ENCODE measurements at regions not wholly inside any gene's neighbourhood (a gene's known extent, or its start where the extent isn't known, plus 50 kb on each side); places are given as distances from the start of the nearest gene placed in this dataset.
"Not testable (repeated sequence)": the region's sequence is repeated elsewhere in the genome, so short reads cannot be mapped to it uniquely, and the experiment has no call there.

GRCh38 chr9:117649126-117649525 lies 55.1 kb upstream of the TLR4 start:
- FAIRE-seq (no peak), DNase-seq (ENCODE audit: insufficient read length, low spot score) (no peak)

DNA sequence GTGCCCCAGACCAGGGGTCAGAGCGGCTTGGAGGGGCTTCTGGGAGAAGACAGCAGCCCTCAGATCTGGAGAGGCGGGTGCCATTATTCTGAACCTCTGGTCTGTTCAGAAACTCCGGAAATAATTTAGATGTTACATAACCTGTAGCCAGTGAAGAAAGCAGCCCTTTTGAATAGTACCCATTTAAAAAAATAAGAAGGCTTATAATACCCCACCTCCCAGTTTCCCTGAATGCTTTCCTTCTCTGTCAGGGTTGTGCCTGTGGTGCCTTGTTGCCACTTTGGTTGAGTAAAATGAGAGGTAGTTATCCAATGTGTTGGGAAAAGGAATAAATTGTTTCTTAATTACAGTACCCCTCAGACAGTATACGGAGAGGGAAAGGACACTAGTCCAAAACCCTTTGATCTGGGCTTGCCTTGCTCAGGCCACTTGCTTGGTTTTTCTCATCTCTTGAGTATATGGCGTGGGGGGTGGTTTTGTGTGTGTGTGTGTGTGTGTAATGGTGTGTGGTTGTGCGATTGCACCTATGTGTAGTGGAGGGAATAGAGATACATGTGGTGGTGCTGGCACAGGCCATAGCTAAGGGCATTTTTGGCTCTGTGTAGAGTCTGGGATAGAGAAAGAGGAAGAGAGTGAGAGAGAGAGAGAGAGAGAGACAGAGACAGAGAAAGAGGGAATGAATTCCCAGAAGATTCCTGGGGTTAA lies 59.1 kb upstream of the TLR4 start:
- FAIRE-seq (no peak), DNase-seq (ENCODE audit: insufficient read length, low spot score) (no peak)

GRCh38 chr9:117644133-117644931 lies 59.9 kb upstream of the TLR4 start:
- FAIRE-seq (peak; percentile 99), DNase-seq (ENCODE audit: insufficient read length, low spot score) (peak; percentile 35)

DNA sequence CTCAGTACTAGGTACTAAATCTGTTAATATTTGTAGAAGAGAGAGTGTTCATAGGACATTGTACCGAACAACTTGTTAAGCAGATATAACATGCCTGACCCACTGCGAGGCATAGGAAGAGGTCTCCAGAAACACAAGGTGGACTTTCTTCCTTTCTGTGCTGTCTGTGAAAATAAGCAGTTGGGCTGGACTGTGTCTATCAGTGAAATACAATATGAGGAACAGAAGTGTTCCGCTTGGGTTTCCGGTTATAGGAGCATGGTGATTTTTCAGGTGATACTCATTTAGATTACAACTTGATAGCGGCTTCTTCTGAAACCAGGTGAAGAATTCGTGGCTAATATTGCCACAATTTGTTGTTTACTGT lies 60.9 kb upstream of the TLR4 start:
- FAIRE-seq (peak; percentile 21), DNase-seq (ENCODE audit: insufficient read length, low spot score) (no peak)

- DNase-seq (ENCODE audit: insufficient read length, low spot score); FAIRE-seq: not testable (repeated sequence)
These were observed 61.5 kb upstream of the TLR4 start for GRCh38 chr9:117642571-117643287.

GRCh38 chr9:117636681-117637080 lies 67.5 kb upstream of the TLR4 start:
- DNase-seq (ENCODE audit: insufficient read length, low spot score) (no peak), FAIRE-seq (no peak)

DNA sequence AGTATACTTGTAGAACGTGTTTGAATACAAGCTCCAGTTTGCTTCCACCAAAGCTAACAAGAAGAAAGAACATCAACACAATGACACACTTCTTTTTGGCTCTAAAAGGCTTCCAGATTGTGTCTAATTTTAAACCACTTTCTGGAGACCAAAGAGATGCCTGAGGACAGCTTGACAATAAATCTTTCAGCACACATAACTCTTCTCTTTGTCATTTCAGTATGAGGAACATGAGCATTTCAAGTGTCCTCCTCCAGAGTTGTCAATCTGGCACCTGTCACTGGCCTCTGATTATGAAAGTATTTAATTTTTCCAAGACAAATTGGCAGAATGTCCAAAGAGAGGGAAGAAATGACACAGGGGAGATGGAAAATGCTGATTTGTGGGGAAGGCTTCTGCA lies 79.0 kb upstream of the TLR4 start:
- no peak for FAIRE-seq

GRCh38 chr9:117624106-117624505 lies 80.1 kb upstream of the TLR4 start:
- DNase-seq (ENCODE audit: insufficient read length, low spot score) (no peak), FAIRE-seq (no peak)

More for the DNA sequence above, 79.0 kb upstream of the TLR4 start:
- DNase-seq (ENCODE audit: insufficient read length, low spot score), result no peak

- no peak for FAIRE-seq
- DNase-seq (ENCODE audit: insufficient read length, low spot score), result no peak
These were observed 81.9 kb upstream of the TLR4 start for GRCh38 chr9:117622347-117622746.

- DNase-seq (ENCODE audit: insufficient read length, low spot score) (no peak), FAIRE-seq (no peak)
These were observed 87.8 kb upstream of the TLR4 start for GRCh38 chr9:117616431-117616831.

DNA sequence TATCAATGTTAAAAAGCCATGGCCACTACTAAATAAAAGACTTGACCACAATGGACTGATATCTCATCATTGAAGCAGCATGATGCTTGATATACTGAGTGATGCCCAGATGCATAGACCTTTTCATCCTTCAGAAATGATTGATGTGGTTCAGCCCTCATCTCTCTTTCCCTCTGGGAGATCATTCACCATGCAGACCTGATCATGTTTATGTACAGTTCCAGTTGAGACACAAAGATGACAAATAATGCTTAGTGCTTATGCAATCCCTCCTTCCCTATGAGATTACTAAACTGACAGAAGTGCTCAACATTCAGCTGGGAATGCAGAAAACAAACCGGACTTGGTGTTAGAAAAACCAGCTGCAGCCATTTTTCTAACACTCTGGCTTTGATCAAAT lies 91.9 kb upstream of the TLR4 start:
- DNase-seq (ENCODE audit: insufficient read length, low spot score) (no peak), FAIRE-seq (no peak)

GRCh38 chr9:117597977-117598376 lies 106.2 kb upstream of the TLR4 start:
- no peak for DNase-seq (ENCODE audit: insufficient read length, low spot score)

GRCh38 chr9:117596678-117597077 lies 107.5 kb upstream of the TLR4 start:
- FAIRE-seq, result no peak
- no peak for DNase-seq (ENCODE audit: insufficient read length, low spot score)

More at GRCh38 chr9:117597977-117598376, 106.2 kb upstream of the TLR4 start:
- FAIRE-seq, result no peak

- DNase-seq (ENCODE audit: insufficient read length, low spot score), result no peak
These were observed 108.6 kb upstream of the TLR4 start for GRCh38 chr9:117595650-117596049.

DNA sequence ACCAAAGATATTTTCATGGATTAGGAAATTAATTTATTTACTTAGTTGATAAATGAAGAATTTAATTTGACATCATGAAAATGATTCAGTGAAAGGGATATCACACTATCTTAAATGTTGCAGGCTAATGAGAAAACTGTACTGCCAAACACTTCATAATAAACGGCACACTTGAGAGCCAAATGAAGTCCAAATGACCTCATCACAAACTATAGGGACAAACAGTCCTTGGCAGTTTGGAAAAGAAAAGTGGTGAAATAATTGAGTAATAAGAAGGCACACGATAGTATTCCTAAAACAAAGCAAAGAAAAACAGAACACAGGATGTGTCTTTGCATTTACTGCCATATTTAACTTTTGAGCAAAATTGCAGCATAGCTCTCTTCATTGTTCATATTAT lies 116.9 kb upstream of the TLR4 start:
- no peak for FAIRE-seq

More at GRCh38 chr9:117595650-117596049, 108.6 kb upstream of the TLR4 start:
- FAIRE-seq, result no peak

GRCh38 chr9:117574099-117574498 lies 130.1 kb upstream of the TLR4 start:
- no peak for FAIRE-seq
- no peak for DNase-seq (ENCODE audit: insufficient read length, low spot score)

More for the DNA sequence above, 116.9 kb upstream of the TLR4 start:
- no peak for DNase-seq (ENCODE audit: insufficient read length, low spot score)

DNA sequence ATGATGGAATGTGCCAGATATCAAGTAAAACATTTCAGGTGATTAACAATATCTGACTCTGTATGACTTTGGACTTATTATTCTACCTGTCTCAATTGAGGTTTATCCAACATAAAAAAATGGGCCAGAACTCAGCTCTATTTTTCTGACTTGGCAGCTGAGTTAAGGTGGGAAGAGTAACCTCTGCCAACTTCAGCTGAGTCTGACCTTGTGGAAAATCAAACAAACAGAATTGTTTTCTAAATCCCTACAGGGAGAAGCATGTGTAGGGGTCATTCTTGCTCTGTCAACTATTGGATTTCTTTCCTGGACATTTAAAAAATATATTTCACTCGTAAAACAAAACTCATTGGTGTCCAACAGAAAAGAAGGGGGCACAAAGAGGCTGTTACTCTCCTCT lies 139.4 kb upstream of the TLR4 start:
- DNase-seq (ENCODE audit: insufficient read length, low spot score), result no peak
- no peak for FAIRE-seq

- FAIRE-seq (no peak), DNase-seq (ENCODE audit: insufficient read length, low spot score) (no peak)
These were observed 142.4 kb upstream of the TLR4 start for GRCh38 chr9:117561761-117562160.

- peak; percentile 36 for DNase-seq (ENCODE audit: insufficient read length, low spot score)
These were observed 141.2 kb upstream of the ASTN2 start for GRCh38 chr9:117555964-117556629.

GRCh38 chr9:117552811-117553210 lies 138.0 kb upstream of the ASTN2 start:
- DNase-seq (ENCODE audit: insufficient read length, low spot score) (no peak), FAIRE-seq (no peak)

More at GRCh38 chr9:117555964-117556629, 141.2 kb upstream of the ASTN2 start:
- peak; percentile 88 for FAIRE-seq

DNA sequence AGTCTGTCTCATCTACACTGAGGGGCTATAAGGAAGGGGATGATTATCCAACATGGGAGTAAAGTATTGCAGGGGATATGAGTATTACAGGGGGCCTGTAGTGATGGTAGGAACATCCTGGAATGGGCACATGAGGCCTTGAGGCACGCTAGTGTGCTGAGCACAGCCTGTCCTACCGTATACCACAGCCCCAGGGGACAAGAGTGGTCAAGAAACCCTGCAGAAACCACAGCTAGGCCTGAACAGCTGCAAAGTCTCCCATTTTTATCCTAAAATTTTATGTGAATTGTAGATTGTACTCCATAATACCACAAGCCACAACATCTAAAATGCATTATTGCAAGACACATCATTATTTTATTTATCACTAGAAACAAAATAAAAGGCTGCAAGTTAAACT lies 136.3 kb upstream of the ASTN2 start:
- FAIRE-seq, result no peak
- DNase-seq (ENCODE audit: insufficient read length, low spot score), result no peak

All from GM19239 (cell line).